CD4-positive, CD25-positive, alpha-beta regulatory T cell (primary cell): ENCODE measurements at regions not wholly inside any gene's neighbourhood (a gene's known extent, or its start where the extent isn't known, plus 50 kb on each side); places are given as distances from the start of the nearest gene placed in this dataset.
A peak's percentile ranks its signal among the peaks of the same experiment; 100 is the strongest.

Source experiments
- ATAC-seq, 2 donors: fragments of 150-1000 bp; cut with Tn5 transposase; one replicate each; pipeline ENCODE4 v1.10.0; 2021; ENCODE audit warnings: low read depth in 2 of 2, moderate number of reproducible peaks in 2 of 2, moderate library complexity in 1 of 2
- DNase-seq, 3 donors: peaks; one replicate each; pipeline versions ENCODE4 v3.0.0 to v3.0.0-alpha.2; 2012 to 2022; ENCODE audit warnings: mixed read lengths in 1 of 3
- H3K27ac ChIP-seq: one replicate; pipeline ENCODE4 v1.7.0; 2013; ENCODE audit warnings: mild to moderate bottlenecking, low read length; ENCODE audit not compliant: insufficient read depth, poor library complexity, severe bottlenecking
- H3K27me3 ChIP-seq: one replicate; pipeline ENCODE4 v1.7.0; 2013; ENCODE audit warnings: low read length; ENCODE audit not compliant: control insufficient read depth, insufficient read depth
- H3K36me3 ChIP-seq: one replicate; pipeline ENCODE4 v1.7.0; 2013; ENCODE audit warnings: mild to moderate bottlenecking, low read length, moderate library complexity; ENCODE audit not compliant: control insufficient read depth, insufficient read depth
- H3K4me1 ChIP-seq: 2 replicates; pipeline ENCODE4 v1.7.0; 2013; ENCODE audit warnings: mild to moderate bottlenecking, low read length; ENCODE audit not compliant: insufficient read depth, control insufficient read depth, poor library complexity, severe bottlenecking
- H3K4me3 ChIP-seq: one replicate; pipeline ENCODE4 v1.7.0; 2013; ENCODE audit warnings: low read depth, mild to moderate bottlenecking, low read length, moderate library complexity
- H3K9me3 ChIP-seq, 2 experiments: 1 replicate in 1 of 2; 2 replicates in 1 of 2; pipeline ENCODE4 v1.7.0; 2013; ENCODE audit warnings: low read length in 2 of 2, mild to moderate bottlenecking in 1 of 2, moderate library complexity in 1 of 2; ENCODE audit not compliant: control insufficient read depth in 2 of 2
- H3K27ac Mint-ChIP-seq, 3 donors: one replicate each; pipeline ENCODE4 v1.8.0; 2020 to 2022; ENCODE audit warnings: mild to moderate bottlenecking in 3 of 3, mixed read lengths in 3 of 3, moderate library complexity in 2 of 3
- H3K27me3 Mint-ChIP-seq: one replicate; pipeline ENCODE4 v1.8.0; 2022; ENCODE audit warnings: mild to moderate bottlenecking, mixed read lengths
- H3K36me3 Mint-ChIP-seq: one replicate; pipeline ENCODE4 v1.8.0; 2020; ENCODE audit warnings: mixed read lengths
- H3K4me1 Mint-ChIP-seq, 4 donors: one replicate each; pipeline ENCODE4 v1.8.0; 2020 to 2022; ENCODE audit warnings: mixed read lengths in 4 of 4, mild to moderate bottlenecking in 1 of 4
- H3K4me3 Mint-ChIP-seq, 4 donors: one replicate each; pipeline ENCODE4 v1.8.0; 2020 to 2022; ENCODE audit warnings: mild to moderate bottlenecking in 4 of 4, mixed read lengths in 4 of 4, moderate library complexity in 3 of 4
- H3K9me3 Mint-ChIP-seq, 7 donors: one replicate each; pipeline ENCODE4 v1.8.0; 2020 to 2022; ENCODE audit warnings: mixed read lengths in 7 of 7, mild to moderate bottlenecking in 3 of 7, moderate library complexity in 2 of 7

DNA sequence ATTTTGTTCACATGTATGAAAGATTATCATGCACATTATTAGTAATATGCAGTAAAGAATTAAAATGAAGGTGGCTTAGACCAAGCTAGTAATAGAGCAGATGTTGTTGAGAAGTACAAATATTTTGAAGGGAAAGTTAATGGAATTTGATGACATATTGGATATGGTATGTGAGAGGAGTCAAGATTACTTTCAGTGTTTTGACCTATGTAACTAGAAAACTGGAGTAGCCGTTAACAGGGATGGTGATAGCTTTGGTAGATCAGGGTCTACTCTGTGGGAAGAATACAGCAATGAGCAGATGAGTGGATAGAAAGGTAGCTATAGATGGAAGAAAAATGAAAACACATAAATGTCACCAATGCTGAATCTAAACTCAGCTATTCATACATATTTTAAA, 163.2 kb upstream of the LRRC7 start:
- no peak overlapping the region for H3K4me3 ChIP-seq
- no peaks in the 10 kb centered on the region for H3K27me3 Mint-ChIP-seq
- no peaks in the 10 kb centered on the region for H3K4me1 ChIP-seq
- no peak for ATAC-seq
- H3K4me1 Mint-ChIP-seq = no peaks in the 10 kb centered on the region
- H3K9me3 Mint-ChIP-seq = peaks cover 2 to 15% (median 3%) of the 10 kb centered on the region in 7 donors
- H3K36me3 Mint-ChIP-seq = no peaks in the 10 kb centered on the region
- H3K36me3 ChIP-seq = no peaks in the 10 kb centered on the region
- no peak overlapping the region for H3K27ac ChIP-seq
- no peak for DNase-seq
- peaks cover 0 to 4% of the 10 kb centered on the region in 2 experiments for H3K9me3 ChIP-seq
- H3K27ac Mint-ChIP-seq = no peak overlapping the region
- peak overlapping the region in 1 of 4 donors; percentile 1 for H3K4me3 Mint-ChIP-seq
- no peaks in the 10 kb centered on the region for H3K27me3 ChIP-seq

- H3K9me3 ChIP-seq = peaks cover 0 to 4% of the 10 kb centered on the region in 2 experiments
- H3K4me1 ChIP-seq = no peaks in the 10 kb centered on the region
- no peaks in the 10 kb centered on the region for H3K27me3 ChIP-seq
- H3K27ac ChIP-seq = no peak overlapping the region
- no peak overlapping the region for H3K4me3 Mint-ChIP-seq
- no peak overlapping the region for H3K27ac Mint-ChIP-seq
- H3K27me3 Mint-ChIP-seq = no peaks in the 10 kb centered on the region
- no peaks in the 10 kb centered on the region for H3K4me1 Mint-ChIP-seq
- H3K36me3 ChIP-seq = no peaks in the 10 kb centered on the region
- H3K9me3 Mint-ChIP-seq = peaks cover 2 to 15% (median 3%) of the 10 kb centered on the region in 7 donors
- DNase-seq (no peak), ATAC-seq (no peak)
- no peak overlapping the region for H3K4me3 ChIP-seq
- H3K36me3 Mint-ChIP-seq = no peaks in the 10 kb centered on the region
Observed at GRCh38 chr1:69406244-69406643, 161.5 kb upstream of the LRRC7 start.

- Histone ChIP-seq H3K9me3 (no peaks in the 10 kb centered on the region), H3K36me3 (no peaks in the 10 kb centered on the region), H3K4me3 (no peak overlapping the region), H3K27ac (no peak overlapping the region), H3K4me1 (no peaks in the 10 kb centered on the region), H3K27me3 (no peaks in the 10 kb centered on the region)
- Mint-ChIP-seq H3K4me1 (no peaks in the 10 kb centered on the region), H3K4me3 (no peak overlapping the region), H3K36me3 (no peaks in the 10 kb centered on the region), H3K27me3 (no peaks in the 10 kb centered on the region), H3K27ac (no peak overlapping the region), H3K9me3 (peaks cover 0 to 20% (median 5%) of the 10 kb centered on the region in 7 donors)
- DNase-seq (no peak), ATAC-seq (no peak)
Observed at GRCh38 chr1:69409731-69410456, 157.8 kb upstream of the LRRC7 start.

- Mint-ChIP-seq H3K36me3 (peaks cover 2% of the 10 kb centered on the region), H3K27me3 (no peaks in the 10 kb centered on the region), H3K4me1 (no peaks in the 10 kb centered on the region), H3K9me3 (peaks cover 0 to 20% (median 5%) of the 10 kb centered on the region in 7 donors), H3K4me3 (no peak overlapping the region), H3K27ac (no peak overlapping the region)
- ATAC-seq (no peak), DNase-seq (no peak)
- no peaks in the 10 kb centered on the region for H3K4me1 ChIP-seq
- no peak overlapping the region for H3K27ac ChIP-seq
- no peaks in the 10 kb centered on the region for H3K27me3 ChIP-seq
- H3K36me3 ChIP-seq = no peaks in the 10 kb centered on the region
- H3K9me3 ChIP-seq = no peaks in the 10 kb centered on the region
- no peak overlapping the region for H3K4me3 ChIP-seq
Observed at GRCh38 chr1:69410457-69410850, 157.3 kb upstream of the LRRC7 start.

DNA sequence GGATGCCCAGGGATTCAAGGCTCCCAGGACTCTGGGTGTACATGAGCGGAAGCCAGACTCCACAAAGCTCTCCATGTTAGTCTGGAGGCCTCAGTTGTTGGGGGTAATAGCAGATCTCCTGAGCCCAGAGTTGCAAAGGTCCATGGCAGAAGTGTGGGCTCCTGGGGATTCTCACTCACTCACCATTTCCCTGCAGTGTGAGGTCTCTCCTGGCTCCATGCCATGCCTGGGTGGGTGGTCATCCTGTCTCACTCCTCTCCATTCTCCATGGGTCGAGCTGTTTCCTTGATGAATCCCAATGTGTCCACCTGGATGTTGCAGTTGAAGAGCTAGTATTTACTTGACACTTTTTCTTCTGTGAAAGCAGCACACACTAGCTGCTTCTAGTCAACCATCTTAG, 156.8 kb upstream of the LRRC7 start:
- Histone ChIP-seq H3K36me3 (no peaks in the 10 kb centered on the region), H3K9me3 (no peaks in the 10 kb centered on the region), H3K4me3 (no peak overlapping the region), H3K27me3 (no peaks in the 10 kb centered on the region), H3K4me1 (no peaks in the 10 kb centered on the region), H3K27ac (no peak overlapping the region)
- no peaks in the 10 kb centered on the region for H3K4me1 Mint-ChIP-seq
- DNase-seq (no peak), ATAC-seq (no peak)
- H3K27ac Mint-ChIP-seq = no peak overlapping the region
- no peak overlapping the region for H3K4me3 Mint-ChIP-seq
- H3K27me3 Mint-ChIP-seq = no peaks in the 10 kb centered on the region
- peaks cover 4% of the 10 kb centered on the region for H3K36me3 Mint-ChIP-seq
- peaks cover 0 to 20% (median 6%) of the 10 kb centered on the region in 7 donors for H3K9me3 Mint-ChIP-seq

DNA sequence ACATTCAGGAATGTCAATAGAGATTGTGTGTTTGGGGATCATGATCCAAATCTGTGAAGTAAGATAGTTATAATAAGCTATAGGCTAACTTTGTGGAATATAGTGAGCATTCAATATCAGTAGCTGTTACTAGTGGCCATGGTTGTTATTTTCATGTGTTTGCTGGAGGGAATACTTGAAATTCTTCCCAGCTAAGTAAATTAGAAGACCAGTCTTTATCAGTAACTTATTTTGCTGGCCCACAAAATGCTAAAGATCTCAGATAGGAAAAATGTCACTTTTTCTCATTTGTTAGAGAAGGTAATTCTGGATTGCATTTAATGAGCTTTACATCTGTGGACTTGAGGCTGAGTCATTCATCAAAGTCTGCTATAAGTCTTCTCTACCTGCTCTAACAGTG, 156.1 kb upstream of the LRRC7 start:
- Histone ChIP-seq H3K27ac (no peak overlapping the region), H3K36me3 (no peaks in the 10 kb centered on the region), H3K4me1 (no peaks in the 10 kb centered on the region), H3K9me3 (no peaks in the 10 kb centered on the region), H3K4me3 (no peak overlapping the region), H3K27me3 (no peaks in the 10 kb centered on the region)
- H3K27ac Mint-ChIP-seq = no peak overlapping the region
- H3K27me3 Mint-ChIP-seq = no peaks in the 10 kb centered on the region
- H3K4me1 Mint-ChIP-seq = no peaks in the 10 kb centered on the region
- peaks cover 4% of the 10 kb centered on the region for H3K36me3 Mint-ChIP-seq
- DNase-seq (no peak), ATAC-seq (no peak)
- H3K4me3 Mint-ChIP-seq = no peak overlapping the region
- peaks cover 0 to 20% (median 9%) of the 10 kb centered on the region in 7 donors for H3K9me3 Mint-ChIP-seq

- Mint-ChIP-seq H3K4me1 (no peaks in the 10 kb centered on the region), H3K27ac (no peak overlapping the region), H3K36me3 (peaks cover 4% of the 10 kb centered on the region), H3K27me3 (no peaks in the 10 kb centered on the region), H3K9me3 (peaks cover 0 to 20% (median 13%) of the 10 kb centered on the region in 7 donors), H3K4me3 (no peak overlapping the region)
- no peaks in the 10 kb centered on the region for H3K27me3 ChIP-seq
- DNase-seq (no peak), ATAC-seq (no peak)
- H3K36me3 ChIP-seq = no peaks in the 10 kb centered on the region
- H3K27ac ChIP-seq = no peak overlapping the region
- H3K4me1 ChIP-seq = no peaks in the 10 kb centered on the region
- no peak overlapping the region for H3K4me3 ChIP-seq
- H3K9me3 ChIP-seq = no peaks in the 10 kb centered on the region
Observed at GRCh38 chr1:69413129-69413528, 154.6 kb upstream of the LRRC7 start.

GRCh38 chr1:69414574-69414973, 153.1 kb upstream of the LRRC7 start:
- Histone ChIP-seq H3K9me3 (no peaks in the 10 kb centered on the region), H3K36me3 (no peaks in the 10 kb centered on the region), H3K27ac (no peak overlapping the region), H3K4me3 (no peak overlapping the region), H3K4me1 (no peaks in the 10 kb centered on the region), H3K27me3 (no peaks in the 10 kb centered on the region)
- DNase-seq (no peak), ATAC-seq (no peak)
- Mint-ChIP-seq H3K9me3 (peaks cover 0 to 18% (median 7%) of the 10 kb centered on the region in 7 donors), H3K27me3 (no peaks in the 10 kb centered on the region), H3K36me3 (peaks cover 4% of the 10 kb centered on the region), H3K4me1 (no peaks in the 10 kb centered on the region), H3K4me3 (no peak overlapping the region), H3K27ac (no peak overlapping the region)
